H9 (cell line): ENCODE measurements at regions not wholly inside any gene's neighbourhood (a gene's known extent, or its start where the extent isn't known, plus 50 kb on each side); places are given as distances from the start of the nearest gene placed in this dataset.
A peak's percentile ranks its signal among the peaks of the same experiment; 100 is the strongest.

Source experiments
- DNase-seq: peaks from one replicate; pipeline ENCODE4 v3.0.0-alpha.2; 2017
- H2AFZ ChIP-seq: one replicate; pipeline ENCODE4 v1.6.1; 2013; ENCODE audit warnings: mild to moderate bottlenecking, low read length, control low read depth, moderate library complexity
- H2AK5ac ChIP-seq: 2 replicates; pipeline ENCODE4 v1.6.1; 2013; ENCODE audit warnings: low read length, control low read depth, mixed read lengths; ENCODE audit not compliant: insufficient read length
- H2BK120ac ChIP-seq: one replicate; pipeline ENCODE4 v1.6.1; 2013; ENCODE audit warnings: low read depth, mild to moderate bottlenecking, low read length, control low read depth, inconsistent platforms; ENCODE audit not compliant: poor library complexity, severe bottlenecking
- H2BK12ac ChIP-seq: 2 replicates; pipeline ENCODE4 v1.6.1; 2013; ENCODE audit warnings: low read length, control low read depth, mixed read lengths, low read depth; ENCODE audit not compliant: insufficient read length
- H2BK15ac ChIP-seq: 2 replicates; pipeline ENCODE4 v1.6.1; 2013; ENCODE audit warnings: low read depth, low read length, control low read depth
- H2BK20ac ChIP-seq: one replicate; pipeline ENCODE4 v1.6.1; 2013; ENCODE audit warnings: low read depth, mild to moderate bottlenecking, low read length, control low read depth, inconsistent platforms; ENCODE audit not compliant: poor library complexity, severe bottlenecking
- H2BK5ac ChIP-seq: 2 replicates; pipeline ENCODE4 v1.6.1; 2013; ENCODE audit warnings: low read length, control low read depth, mixed read lengths; ENCODE audit not compliant: insufficient read length
- H3K14ac ChIP-seq: 2 replicates; pipeline ENCODE4 v1.6.1; 2013; ENCODE audit warnings: low read length, control low read depth; ENCODE audit not compliant: insufficient read depth
- H3K18ac ChIP-seq: 2 replicates; pipeline ENCODE4 v1.6.1; 2013; ENCODE audit warnings: low read depth, mild to moderate bottlenecking, mixed read lengths, low read length, control low read depth; ENCODE audit not compliant: insufficient read length
- H3K23ac ChIP-seq: 2 replicates; pipeline ENCODE4 v1.6.1; 2013; ENCODE audit warnings: low read length, control low read depth, mixed read lengths, low read depth; ENCODE audit not compliant: insufficient read length
- H3K23me2 ChIP-seq: 2 replicates; pipeline ENCODE4 v1.6.1; 2013; ENCODE audit warnings: low read depth, mild to moderate bottlenecking, mixed read lengths, low read length, control low read depth; ENCODE audit not compliant: insufficient read length, poor library complexity, severe bottlenecking
- H3K27ac ChIP-seq: 2 replicates; pipeline ENCODE4 v1.5.1; 2013; ENCODE audit warnings: low read length, control low read depth, mixed read lengths, low read depth; ENCODE audit not compliant: insufficient read length
- H3K27me3 ChIP-seq: 2 replicates; pipeline ENCODE4 v1.6.1; 2013; ENCODE audit warnings: low read length, control low read depth, inconsistent platforms; ENCODE audit not compliant: insufficient read depth
- H3K4ac ChIP-seq: 2 replicates; pipeline ENCODE4 v1.6.1; 2013; ENCODE audit warnings: low read depth, mild to moderate bottlenecking, control low read depth, inconsistent platforms, low read length, moderate library complexity
- H3K4me1 ChIP-seq: 2 replicates; pipeline ENCODE4 v1.6.1; 2013; ENCODE audit warnings: low read length, control low read depth, inconsistent platforms; ENCODE audit not compliant: insufficient read depth
- H3K4me2 ChIP-seq: 2 replicates; pipeline ENCODE4 v1.6.1; 2013; ENCODE audit warnings: low read length, control low read depth, mixed read lengths; ENCODE audit not compliant: insufficient read length, insufficient read depth
- H3K56ac ChIP-seq: 2 replicates; pipeline ENCODE4 v1.6.1; 2013; ENCODE audit warnings: low read depth, mild to moderate bottlenecking, mixed read lengths, low read length, control low read depth; ENCODE audit not compliant: insufficient read length
- H3K79me1 ChIP-seq: 2 replicates; pipeline ENCODE4 v1.6.1; 2013; ENCODE audit warnings: low read depth, mild to moderate bottlenecking, moderate library complexity, low read length, control low read depth, inconsistent platforms; ENCODE audit not compliant: insufficient read depth, poor library complexity, severe bottlenecking
- H3K79me2 ChIP-seq: 2 replicates; pipeline ENCODE4 v1.6.1; 2013; ENCODE audit warnings: low read length, control low read depth, inconsistent platforms; ENCODE audit not compliant: insufficient read depth
- H3K9ac ChIP-seq: 2 replicates; pipeline ENCODE4 v1.6.1; 2013; ENCODE audit warnings: low read length, control low read depth, mixed read lengths; ENCODE audit not compliant: insufficient read length; ENCODE audit errors: extremely low read depth
- H3K9me3 ChIP-seq: one replicate; pipeline ENCODE4 v1.6.1; 2013; ENCODE audit warnings: low read depth, low read length, inconsistent platforms; ENCODE audit not compliant: control insufficient read depth
- H3T11ph ChIP-seq: one replicate; pipeline ENCODE4 v1.6.1; 2013; ENCODE audit warnings: mild to moderate bottlenecking, low read length, control low read depth, inconsistent platforms
- H4K20me1 ChIP-seq: one replicate; pipeline ENCODE4 v1.6.1; 2013; ENCODE audit not compliant: control insufficient read depth, insufficient read length, insufficient read depth
- H4K5ac ChIP-seq: 2 replicates; pipeline ENCODE4 v1.6.1; 2013; ENCODE audit warnings: low read depth, mild to moderate bottlenecking, mixed read lengths, low read length, control low read depth; ENCODE audit not compliant: insufficient read length
- H4K8ac ChIP-seq: replicated peaks from 2 replicates; pipeline ENCODE4 v1.6.1; 2013; ENCODE audit warnings: low read length, control low read depth, mixed read lengths, low read depth; ENCODE audit not compliant: insufficient read length
- H4K91ac ChIP-seq: 2 replicates; pipeline ENCODE4 v1.6.1; 2013; ENCODE audit warnings: low read depth, mild to moderate bottlenecking, moderate library complexity, mixed read lengths, low read length, control low read depth; ENCODE audit not compliant: insufficient read length
- H3K27ac Mint-ChIP-seq, 3 experiments: 2 replicates in 2 of 3; 3 replicates in 1 of 3; pipeline ENCODE4 v1.8.0; 2020 to 2021; ENCODE audit warnings: mixed read lengths in 3 of 3, mild to moderate bottlenecking in 1 of 3, moderate library complexity in 1 of 3
- H3K27me3 Mint-ChIP-seq: 2 replicates; pipeline ENCODE4 v1.8.0; 2021; ENCODE audit warnings: low read depth, mild to moderate bottlenecking, moderate library complexity, mixed read lengths
- H3K36me3 Mint-ChIP-seq, 3 experiments: 2 replicates in 2 of 3; 3 replicates in 1 of 3; pipeline ENCODE4 v1.8.0; 2020 to 2021; ENCODE audit warnings: low read depth in 3 of 3, mixed read lengths in 3 of 3; ENCODE audit not compliant: insufficient read depth in 1 of 3
- H3K4me1 Mint-ChIP-seq, 2 experiments: 2 replicates each; pipeline ENCODE4 v1.8.0; 2020; ENCODE audit warnings: mixed read lengths in 2 of 2
- H3K4me3 Mint-ChIP-seq, 2 experiments: 2 replicates in 1 of 2; 3 replicates in 1 of 2; pipeline ENCODE4 v1.8.0; 2020 to 2021; ENCODE audit warnings: mild to moderate bottlenecking in 2 of 2, mixed read lengths in 2 of 2, moderate library complexity in 1 of 2
- H3K9me3 Mint-ChIP-seq, 2 experiments: 2 replicates in 1 of 2; 3 replicates in 1 of 2; pipeline ENCODE4 v1.8.0; 2020; ENCODE audit warnings: mild to moderate bottlenecking in 2 of 2, mixed read lengths in 2 of 2, moderate library complexity in 1 of 2
- CTCF ChIP-seq: fragments of 200-600 bp; sonication (generic); conservative IDR thresholded peaks from 3 replicates; pipeline ENCODE4 v1.8.0; 2021; ENCODE audit warnings: antibody characterized with exemption, mild to moderate bottlenecking
- WGBS: extraction: QIAGEN DNeasy Blood & Tissue Kit; methylation state at CpG from one replicate; pipeline ENCODE4 v1.1.7; 2013; ENCODE audit warnings: missing lambda C conversion rate, low lambda C conversion rate, mixed read lengths; ENCODE audit not compliant: insufficient read length; ENCODE audit errors: extremely low coverage; 5-methylcytosine and 5-hydroxymethylcytosine counted together

DNA sequence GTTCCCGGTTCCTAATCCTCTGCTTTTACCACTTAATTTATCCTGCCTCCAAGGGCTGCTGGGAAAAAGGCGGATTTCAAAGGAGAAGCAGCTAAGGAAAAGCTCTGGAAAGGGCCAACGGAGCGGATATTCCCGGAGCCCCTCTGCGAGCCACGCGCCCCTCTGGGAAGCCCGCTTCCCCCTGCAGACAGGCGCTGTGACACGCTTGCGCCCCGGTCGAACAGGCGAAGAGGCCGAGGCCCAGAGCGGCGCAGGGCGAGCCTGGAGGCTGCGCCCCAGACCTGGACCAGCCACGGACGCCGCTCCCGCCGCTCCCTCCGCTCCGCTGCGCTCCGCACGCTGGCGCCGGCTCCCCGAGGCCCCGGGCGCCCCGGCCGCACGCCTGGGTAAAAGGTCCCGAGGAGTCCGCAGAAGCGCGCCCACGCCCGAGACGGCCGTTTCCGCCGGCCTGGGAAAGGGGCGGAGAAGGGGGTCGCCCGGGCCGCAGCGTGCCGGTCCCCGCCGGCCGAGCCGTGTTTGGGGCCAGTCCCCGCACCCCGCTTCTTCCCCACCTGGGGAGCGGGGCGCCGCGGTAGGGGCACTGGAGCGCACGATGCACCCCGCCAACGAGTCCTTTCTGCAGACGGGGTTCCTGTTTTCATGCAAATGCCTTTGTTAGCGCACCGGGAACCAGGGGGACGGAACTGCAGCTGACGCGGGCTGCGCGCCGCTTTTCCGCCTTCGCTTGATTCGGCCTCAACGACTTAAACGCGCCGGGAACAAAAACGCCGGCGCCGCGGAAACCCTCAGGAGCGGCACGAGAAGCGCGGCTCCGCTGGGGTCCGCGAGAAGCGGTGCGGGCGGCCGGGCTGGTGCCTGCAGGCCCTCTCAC, 91.9 kb upstream of the SIRPA start:
- Histone ChIP-seq H3K27me3 (peaks cover 8% of the 10 kb centered on the region; the same call in 1 of the 2 replicates), H2AK5ac (no peak overlapping the region), H3K23ac (no peak overlapping the region), H4K20me1 (no peaks in the 10 kb centered on the region), H3K27ac (no peak overlapping the region), H4K8ac (no peak overlapping the region), H3K18ac (peak overlapping the region; percentile 94), H2BK20ac (no peak overlapping the region), H3T11ph (peak overlapping the region; percentile 81), H3K56ac (no peak overlapping the region), H4K91ac (no peak overlapping the region), H2AFZ (no peak overlapping the region), H2BK12ac (no peak overlapping the region), H4K5ac (no peak overlapping the region), H2BK5ac (no peak overlapping the region), H3K4ac (no peak overlapping the region; the same call in 1 of the 2 replicates), H3K23me2 (peaks cover 13% of the 10 kb centered on the region), H2BK120ac (peak overlapping the region; percentile 80), H3K9me3 (no peaks in the 10 kb centered on the region), H3K79me1 (no peaks in the 10 kb centered on the region), H3K4me2 (peak overlapping the region; percentile 83), H3K14ac (peak overlapping the region; percentile 95), H2BK15ac (no peak overlapping the region), H3K9ac (peak overlapping the region; percentile 63), H3K79me2 (no peaks in the 10 kb centered on the region), H3K4me1 (peaks cover 2% of the 10 kb centered on the region; the same call in 1 of the 2 replicates)
- no peaks in the 10 kb centered on the region for H3K36me3 Mint-ChIP-seq
- peaks cover 44% of the 10 kb centered on the region for H3K27me3 Mint-ChIP-seq
- no peak overlapping the region for H3K27ac Mint-ChIP-seq
- peaks cover 52 to 53% of the 10 kb centered on the region in 2 experiments for H3K4me1 Mint-ChIP-seq
- no peaks in the 10 kb centered on the region for H3K9me3 Mint-ChIP-seq
- peak; percentile 81 for DNase-seq
- no peak for TF ChIP-seq CTCF
- WGBS: no CpG with 5 or more reads among the region's 100 CpGs
- H3K4me3 Mint-ChIP-seq: peak overlapping the region; percentile 66 to 87
